Keratinocyte (primary cell): ENCODE measurements at regions not wholly inside any gene's neighbourhood (a gene's known extent, or its start where the extent isn't known, plus 50 kb on each side); places are given as distances from the start of the nearest gene placed in this dataset.

ENCODE experiments used
- CTCF ChIP-seq, 3 experiments: IDR thresholded peaks in 1 of 3; conservative IDR thresholded peaks in 1 of 3; optimal IDR thresholded peaks in 1 of 3; 2 replicates in 2 of 3; 3 replicates in 1 of 3; pipeline versions ENCODE3 to v1.5.1; 2011; ENCODE audit warnings: low read length in 3 of 3, mild to moderate bottlenecking in 3 of 3, moderate library complexity in 2 of 3, control low read depth in 1 of 3, inconsistent platforms in 1 of 3; ENCODE audit not compliant: insufficient read depth in 2 of 3; ENCODE audit errors: extremely low read depth in 1 of 3
- EZH2 ChIP-seq: IDR thresholded peaks from one replicate; pipeline ENCODE4 v1.6.1; 2012; ENCODE audit warnings: inconsistent platforms, mild to moderate bottlenecking, low read length, moderate library complexity

GRCh38 chr11:95563859-95564258, 225.7 kb downstream of the FAM76B start:
- TF ChIP-seq EZH2 (no peak), CTCF (optimal IDR thresholded peaks at IDR 0.05 in 1 of 3, IDR thresholded peaks at IDR 0.05 in 1 of 3, conservative IDR thresholded peaks at IDR 0.05 in 1 of 3; ENCODE audit: extremely low read depth in 1 of 3, insufficient read depth in 2 of 3, low read length in 3 of 3) (no peak)
